ENCODE measurements at regions not wholly inside any gene's neighbourhood (a gene's known extent, or its start where the extent isn't known, plus 50 kb on each side); places are given as distances from the start of the nearest gene placed in this dataset.

DNA sequence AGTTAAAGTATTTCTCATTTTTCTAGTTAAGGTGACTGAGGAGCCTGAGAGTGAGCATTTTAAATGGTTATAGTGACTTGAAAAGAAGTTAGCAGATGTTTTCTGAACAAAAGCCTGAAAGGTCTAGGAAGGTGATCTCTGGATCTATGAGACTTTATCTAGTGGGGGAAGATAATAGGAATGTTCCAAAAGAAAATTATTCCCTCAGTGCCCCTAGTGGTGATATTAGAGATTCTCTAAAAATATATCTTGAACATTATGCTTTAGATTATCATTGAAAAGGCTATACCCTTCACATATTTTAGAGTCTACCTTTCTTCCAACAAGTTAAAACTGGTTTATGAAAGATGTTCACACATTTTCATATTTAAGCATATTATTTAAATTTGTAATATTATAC lies 69.0 kb upstream of the SPANXN1 start:
- DNase-seq, result no peak

GRCh38 chrX:145190801-145191389 lies 56.4 kb upstream of the SPANXN1 start:
- peak; percentile 1 for DNase-seq

All from fibroblast of skin of back (primary cell).